Tibial artery (tissue), 4 donors: ENCODE measurements at regions not wholly inside any gene's neighbourhood (a gene's known extent, or its start where the extent isn't known, plus 50 kb on each side); places are given as distances from the start of the nearest gene placed in this dataset.

Source experiments
- DNase-seq, 2 donors: peaks; one replicate each; pipeline ENCODE4 v3.0.0-alpha.2; 2019
- H3K27ac ChIP-seq, 2 donors: fragments of 200-600 bp; sonication (generic) in 1 of 2; 1 replicate in 1 of 2; 2 replicates in 1 of 2; pipeline ENCODE4 v1.5.1; 2018 to 2019; ENCODE audit warnings: mild to moderate bottlenecking in 1 of 2
- H3K27me3 ChIP-seq, 2 donors: fragments of 200-600 bp; sonication (generic) in 1 of 2; one replicate each; pipeline versions ENCODE4 v1.5.1 to v1.6.0; 2016 to 2019
- H3K36me3 ChIP-seq, 3 donors: fragments of 200-600 bp; sonication (generic) in 2 of 3; one replicate each; pipeline ENCODE4 v1.5.1; 2016 to 2019; ENCODE audit warnings: mild to moderate bottlenecking in 2 of 3
- H3K4me1 ChIP-seq, 4 donors: fragments of 200-600 bp; sonication (generic) in 2 of 4; 1 replicate in 3 of 4; 2 replicates in 1 of 4; pipeline ENCODE4 v1.5.1; 2016 to 2019
- H3K4me3 ChIP-seq, 2 donors: fragments of 200-600 bp; sonication (generic) in 1 of 2; 1 replicate in 1 of 2; 2 replicates in 1 of 2; pipeline ENCODE4 v1.5.1; 2018 to 2019; ENCODE audit warnings: mild to moderate bottlenecking in 2 of 2
- H3K9me3 ChIP-seq, 3 donors: fragments of 200-600 bp; sonication (generic) in 1 of 3; one replicate each; pipeline ENCODE4 v1.5.1; 2016 to 2019
- CTCF ChIP-seq, 2 experiments: fragments of 200-600 bp in 1 of 2; fragments of 450-650 bp in 1 of 2; IDR thresholded peaks; one replicate each; pipeline ENCODE4 v1.5.1; 2017 to 2019; ENCODE audit warnings: antibody characterized with exemption in 2 of 2, mild to moderate bottlenecking in 1 of 2, moderate library complexity in 1 of 2
- intact Hi-C: fragments of 100-400 bp; cut with DNase I; formaldehyde crosslinking; loops from one replicate; pipeline ENCODE4 v1.15.0; 2023; ENCODE audit warnings: low total_unique reads

- Histone ChIP-seq H3K27me3 (no peaks in the 10 kb centered on the region), H3K4me1 (no peaks in the 10 kb centered on the region), H3K9me3 (no peaks in the 10 kb centered on the region), H3K4me3 (no peak overlapping the region), H3K27ac (no peak overlapping the region), H3K36me3 (no peaks in the 10 kb centered on the region)
- DNase-seq, result no peak
- intact Hi-C loops, result no loop called here
- no peak for TF ChIP-seq CTCF (IDR thresholded peaks at IDR 0.05)
Measured at GRCh38 chr6:10235344-10235743, 179.5 kb downstream of the TFAP2A start.

- intact Hi-C loops, result no loop called here
Measured at GRCh38 chr6:10230531-10230930, 184.3 kb downstream of the TFAP2A start.

GRCh38 chr6:10223841-10224240 lies 191.0 kb downstream of the TFAP2A start:
- Histone ChIP-seq H3K27me3 (peaks cover 0 to 4% of the 10 kb centered on the region in 2 donors), H3K9me3 (peaks cover 0 to 3% (median 0%) of the 10 kb centered on the region in 3 donors), H3K27ac (no peak overlapping the region), H3K4me3 (no peak overlapping the region), H3K4me1 (no peaks in the 10 kb centered on the region), H3K36me3 (no peaks in the 10 kb centered on the region)
- DNase-seq, result no peak
- intact Hi-C loops, result no loop called here
- TF ChIP-seq CTCF (IDR thresholded peaks at IDR 0.05), result no peak

More at GRCh38 chr6:10230531-10230930, 184.3 kb downstream of the TFAP2A start:
- Histone ChIP-seq H3K4me1 (no peaks in the 10 kb centered on the region), H3K27me3 (no peaks in the 10 kb centered on the region), H3K9me3 (peaks cover 0 to 3% (median 0%) of the 10 kb centered on the region in 3 donors), H3K36me3 (no peaks in the 10 kb centered on the region), H3K4me3 (no peak overlapping the region), H3K27ac (no peak overlapping the region)
- no peak for DNase-seq
- no peak for TF ChIP-seq CTCF (IDR thresholded peaks at IDR 0.05)

- Histone ChIP-seq H3K4me1 (no peaks in the 10 kb centered on the region), H3K27ac (no peak overlapping the region), H3K27me3 (peaks cover 0 to 4% of the 10 kb centered on the region in 2 donors), H3K4me3 (no peak overlapping the region), H3K36me3 (no peaks in the 10 kb centered on the region), H3K9me3 (no peaks in the 10 kb centered on the region)
- intact Hi-C loops, result no loop called here
- DNase-seq, result no peak
- no peak for TF ChIP-seq CTCF (IDR thresholded peaks at IDR 0.05)
Measured at GRCh38 chr6:10221178-10221577, 193.7 kb downstream of the TFAP2A start.

- no peak for TF ChIP-seq CTCF (IDR thresholded peaks at IDR 0.05)
- Histone ChIP-seq H3K27me3 (peaks cover 0 to 4% of the 10 kb centered on the region in 2 donors), H3K4me3 (no peak overlapping the region), H3K27ac (no peak overlapping the region), H3K36me3 (no peaks in the 10 kb centered on the region), H3K4me1 (no peaks in the 10 kb centered on the region), H3K9me3 (no peaks in the 10 kb centered on the region)
- intact Hi-C loops, result no loop called here
- no peak for DNase-seq
Measured at GRCh38 chr6:10219510-10219909, 195.4 kb downstream of the TFAP2A start.

GRCh38 chr6:10217111-10217510 lies 197.8 kb downstream of the TFAP2A start:
- no peak for TF ChIP-seq CTCF (IDR thresholded peaks at IDR 0.05)
- H3K4me3 ChIP-seq, result no peak overlapping the region
- H3K27me3 ChIP-seq, result peaks cover 0 to 1% of the 10 kb centered on the region in 2 donors
- no peaks in the 10 kb centered on the region for H3K4me1 ChIP-seq
- no peaks in the 10 kb centered on the region for H3K9me3 ChIP-seq
- no peak overlapping the region for H3K27ac ChIP-seq
- no peaks in the 10 kb centered on the region for H3K36me3 ChIP-seq
- intact Hi-C loops, result no loop called here
- DNase-seq, result no peak
